HG03135 (cell line): ENCODE measurements at regions not wholly inside any gene's neighbourhood (a gene's known extent, or its start where the extent isn't known, plus 50 kb on each side); places are given as distances from the start of the nearest gene placed in this dataset.

Experiments used
- ATAC-seq: cut with Tn5 transposase; IDR thresholded peaks from one replicate; pipeline ENCODE4 v1.9.1; 2021; ENCODE audit warnings: mild to moderate bottlenecking, moderate library complexity; ENCODE audit not compliant: unreplicated experiment

DNA sequence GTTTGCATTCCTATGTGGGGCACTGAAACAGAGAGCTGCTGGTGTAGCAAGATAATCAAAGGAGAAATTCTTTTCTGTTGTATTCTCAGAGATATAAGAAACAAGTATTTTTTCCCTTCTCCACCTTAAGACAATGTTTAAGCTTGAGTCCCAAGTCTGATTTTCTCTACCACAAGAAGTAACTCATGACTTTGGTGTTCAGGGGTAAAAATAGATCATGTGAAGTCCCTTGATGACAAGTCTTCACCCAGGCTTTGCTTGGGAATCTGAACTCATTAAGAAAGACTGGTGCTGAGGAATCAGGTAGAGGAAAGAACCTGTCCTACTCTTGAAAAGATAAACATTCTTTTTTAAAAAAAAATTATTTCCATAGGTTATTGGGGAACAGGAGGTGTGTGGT lies 205.6 kb downstream of the ALDH8A1 start:
- no peak for ATAC-seq

- ATAC-seq, result no peak
Observed at GRCh38 chr6:134741200-134741536, 208.7 kb downstream of the ALDH8A1 start.

GRCh38 chr6:134740473-134741199 lies 209.3 kb downstream of the ALDH8A1 start:
- ATAC-seq, result no peak

GRCh38 chr6:134740027-134740373 lies 209.9 kb downstream of the ALDH8A1 start:
- ATAC-seq, result no peak

- no peak for ATAC-seq
Observed at GRCh38 chr6:134739299-134740026, 210.4 kb downstream of the ALDH8A1 start.

GRCh38 chr6:134738211-134738885 lies 211.6 kb downstream of the ALDH8A1 start:
- ATAC-seq, result no peak

- ATAC-seq, result no peak
Observed at GRCh38 chr6:134735461-134735860, 214.4 kb downstream of the ALDH8A1 start.

GRCh38 chr6:134734312-134734869 lies 215.5 kb downstream of the ALDH8A1 start:
- no peak for ATAC-seq

- no peak for ATAC-seq
Observed at GRCh38 chr6:134733801-134734200, 216.1 kb downstream of the ALDH8A1 start.

GRCh38 chr6:134732763-134733162 lies 217.1 kb downstream of the ALDH8A1 start:
- ATAC-seq, result no peak

GRCh38 chr6:134731615-134732014 lies 218.3 kb downstream of the ALDH8A1 start:
- ATAC-seq, result no peak

GRCh38 chr6:134730013-134730412 lies 219.9 kb downstream of the ALDH8A1 start:
- no peak for ATAC-seq

DNA sequence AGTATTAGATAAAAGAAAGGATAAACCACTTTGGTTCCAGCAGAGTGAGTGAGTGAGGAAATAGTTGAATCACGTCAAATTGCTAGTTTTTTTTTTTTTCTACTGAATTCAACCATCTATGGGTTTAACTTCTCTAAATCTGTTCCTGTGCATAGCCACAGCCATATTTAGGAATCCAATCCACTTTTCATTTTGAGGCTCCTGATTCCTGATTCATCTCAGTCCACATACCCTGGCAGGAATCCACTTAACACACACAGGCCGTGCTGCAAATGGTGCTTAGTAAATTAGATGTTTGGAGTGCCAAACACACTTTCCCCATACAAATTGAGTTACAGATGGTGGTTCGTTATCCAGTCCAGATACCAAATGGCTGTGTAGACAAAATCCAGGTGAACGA lies 220.3 kb downstream of the ALDH8A1 start:
- no peak for ATAC-seq

DNA sequence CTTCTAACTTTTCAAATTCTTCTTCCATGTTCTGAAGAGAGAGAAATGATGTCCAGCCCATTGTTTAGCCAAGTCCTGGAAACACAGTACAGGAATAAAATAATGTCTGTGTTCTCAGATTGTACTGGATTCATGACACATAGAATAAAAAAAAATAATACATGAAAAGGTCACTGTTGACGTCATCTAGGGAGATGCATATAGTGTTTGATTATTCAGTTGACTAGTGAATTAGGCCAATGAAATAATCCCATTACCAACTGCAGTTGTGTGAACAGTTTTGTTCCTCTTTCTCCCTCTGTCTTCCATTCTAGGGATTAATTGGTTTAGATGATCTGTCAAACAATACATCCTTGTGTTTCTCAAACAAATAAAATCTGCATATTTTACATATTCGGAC lies 222.8 kb downstream of the ALDH8A1 start:
- ATAC-seq, result no peak

DNA sequence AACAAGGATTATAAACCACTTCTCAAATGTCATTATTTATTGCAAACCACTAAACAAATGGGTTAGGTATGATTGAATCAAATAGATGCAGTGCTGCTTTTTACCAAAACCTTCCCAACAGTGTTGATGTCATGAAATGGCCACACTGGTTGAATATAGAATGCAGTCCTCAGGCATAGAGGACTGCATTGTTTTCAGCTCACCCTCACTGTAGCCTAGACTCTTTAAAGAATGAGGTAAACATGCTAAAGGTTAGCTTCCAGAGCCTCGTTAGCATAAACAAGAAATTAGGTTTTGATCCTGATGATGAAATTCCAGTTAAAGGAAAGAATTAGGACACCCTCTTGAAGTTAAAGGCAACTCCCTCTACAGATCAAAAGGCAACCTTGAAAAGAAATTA lies 224.3 kb downstream of the ALDH8A1 start:
- ATAC-seq, result no peak

- ATAC-seq, result no peak
Observed at GRCh38 chr6:134724771-134725340, 225.0 kb downstream of the ALDH8A1 start.

GRCh38 chr6:134723081-134723871 lies 226.6 kb downstream of the ALDH8A1 start:
- ATAC-seq, result no peak

GRCh38 chr6:134722200-134722870 lies 227.6 kb downstream of the ALDH8A1 start:
- ATAC-seq, result no peak

DNA sequence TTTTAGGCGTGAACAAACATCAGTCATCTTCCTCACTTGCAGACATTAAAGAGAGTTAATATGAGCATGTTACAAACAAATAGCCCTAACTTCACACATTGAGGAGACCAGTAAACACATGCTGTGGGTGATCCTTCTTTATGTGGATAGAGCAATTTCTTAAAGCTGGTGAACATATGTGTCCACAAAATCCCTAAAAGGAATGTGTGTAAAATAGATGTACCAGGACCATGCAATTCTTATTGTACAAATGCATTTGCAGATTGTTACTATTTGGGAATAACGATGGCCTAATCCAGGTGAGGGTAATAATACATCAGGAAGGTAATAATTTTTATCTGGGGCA lies 228.9 kb downstream of the ALDH8A1 start:
- no peak for ATAC-seq

GRCh38 chr6:134720353-134721059 lies 229.4 kb downstream of the ALDH8A1 start:
- ATAC-seq, result no peak
